H9 (cell line): ENCODE measurements at regions not wholly inside any gene's neighbourhood (a gene's known extent, or its start where the extent isn't known, plus 50 kb on each side); places are given as distances from the start of the nearest gene placed in this dataset.

Source experiments
- DNase-seq: peaks from one replicate; pipeline ENCODE4 v3.0.0-alpha.2; 2017
- H2AFZ ChIP-seq: one replicate; pipeline ENCODE4 v1.6.1; 2013; ENCODE audit warnings: mild to moderate bottlenecking, low read length, control low read depth, moderate library complexity
- H2AK5ac ChIP-seq: 2 replicates; pipeline ENCODE4 v1.6.1; 2013; ENCODE audit warnings: low read length, control low read depth, mixed read lengths; ENCODE audit not compliant: insufficient read length
- H2BK120ac ChIP-seq: one replicate; pipeline ENCODE4 v1.6.1; 2013; ENCODE audit warnings: low read depth, mild to moderate bottlenecking, low read length, control low read depth, inconsistent platforms; ENCODE audit not compliant: poor library complexity, severe bottlenecking
- H2BK12ac ChIP-seq: 2 replicates; pipeline ENCODE4 v1.6.1; 2013; ENCODE audit warnings: low read length, control low read depth, mixed read lengths, low read depth; ENCODE audit not compliant: insufficient read length
- H2BK15ac ChIP-seq: 2 replicates; pipeline ENCODE4 v1.6.1; 2013; ENCODE audit warnings: low read depth, low read length, control low read depth
- H2BK20ac ChIP-seq: one replicate; pipeline ENCODE4 v1.6.1; 2013; ENCODE audit warnings: low read depth, mild to moderate bottlenecking, low read length, control low read depth, inconsistent platforms; ENCODE audit not compliant: poor library complexity, severe bottlenecking
- H2BK5ac ChIP-seq: 2 replicates; pipeline ENCODE4 v1.6.1; 2013; ENCODE audit warnings: low read length, control low read depth, mixed read lengths; ENCODE audit not compliant: insufficient read length
- H3K14ac ChIP-seq: 2 replicates; pipeline ENCODE4 v1.6.1; 2013; ENCODE audit warnings: low read length, control low read depth; ENCODE audit not compliant: insufficient read depth
- H3K18ac ChIP-seq: 2 replicates; pipeline ENCODE4 v1.6.1; 2013; ENCODE audit warnings: low read depth, mild to moderate bottlenecking, mixed read lengths, low read length, control low read depth; ENCODE audit not compliant: insufficient read length
- H3K23ac ChIP-seq: 2 replicates; pipeline ENCODE4 v1.6.1; 2013; ENCODE audit warnings: low read length, control low read depth, mixed read lengths, low read depth; ENCODE audit not compliant: insufficient read length
- H3K23me2 ChIP-seq: 2 replicates; pipeline ENCODE4 v1.6.1; 2013; ENCODE audit warnings: low read depth, mild to moderate bottlenecking, mixed read lengths, low read length, control low read depth; ENCODE audit not compliant: insufficient read length, poor library complexity, severe bottlenecking
- H3K27ac ChIP-seq: 2 replicates; pipeline ENCODE4 v1.5.1; 2013; ENCODE audit warnings: low read length, control low read depth, mixed read lengths, low read depth; ENCODE audit not compliant: insufficient read length
- H3K27me3 ChIP-seq: 2 replicates; pipeline ENCODE4 v1.6.1; 2013; ENCODE audit warnings: low read length, control low read depth, inconsistent platforms; ENCODE audit not compliant: insufficient read depth
- H3K4ac ChIP-seq: 2 replicates; pipeline ENCODE4 v1.6.1; 2013; ENCODE audit warnings: low read depth, mild to moderate bottlenecking, control low read depth, inconsistent platforms, low read length, moderate library complexity
- H3K4me1 ChIP-seq: 2 replicates; pipeline ENCODE4 v1.6.1; 2013; ENCODE audit warnings: low read length, control low read depth, inconsistent platforms; ENCODE audit not compliant: insufficient read depth
- H3K4me2 ChIP-seq: 2 replicates; pipeline ENCODE4 v1.6.1; 2013; ENCODE audit warnings: low read length, control low read depth, mixed read lengths; ENCODE audit not compliant: insufficient read length, insufficient read depth
- H3K56ac ChIP-seq: 2 replicates; pipeline ENCODE4 v1.6.1; 2013; ENCODE audit warnings: low read depth, mild to moderate bottlenecking, mixed read lengths, low read length, control low read depth; ENCODE audit not compliant: insufficient read length
- H3K79me1 ChIP-seq: 2 replicates; pipeline ENCODE4 v1.6.1; 2013; ENCODE audit warnings: low read depth, mild to moderate bottlenecking, moderate library complexity, low read length, control low read depth, inconsistent platforms; ENCODE audit not compliant: insufficient read depth, poor library complexity, severe bottlenecking
- H3K79me2 ChIP-seq: 2 replicates; pipeline ENCODE4 v1.6.1; 2013; ENCODE audit warnings: low read length, control low read depth, inconsistent platforms; ENCODE audit not compliant: insufficient read depth
- H3K9ac ChIP-seq: 2 replicates; pipeline ENCODE4 v1.6.1; 2013; ENCODE audit warnings: low read length, control low read depth, mixed read lengths; ENCODE audit not compliant: insufficient read length; ENCODE audit errors: extremely low read depth
- H3K9me3 ChIP-seq: one replicate; pipeline ENCODE4 v1.6.1; 2013; ENCODE audit warnings: low read depth, low read length, inconsistent platforms; ENCODE audit not compliant: control insufficient read depth
- H3T11ph ChIP-seq: one replicate; pipeline ENCODE4 v1.6.1; 2013; ENCODE audit warnings: mild to moderate bottlenecking, low read length, control low read depth, inconsistent platforms
- H4K20me1 ChIP-seq: one replicate; pipeline ENCODE4 v1.6.1; 2013; ENCODE audit not compliant: control insufficient read depth, insufficient read length, insufficient read depth
- H4K5ac ChIP-seq: 2 replicates; pipeline ENCODE4 v1.6.1; 2013; ENCODE audit warnings: low read depth, mild to moderate bottlenecking, mixed read lengths, low read length, control low read depth; ENCODE audit not compliant: insufficient read length
- H4K8ac ChIP-seq: replicated peaks from 2 replicates; pipeline ENCODE4 v1.6.1; 2013; ENCODE audit warnings: low read length, control low read depth, mixed read lengths, low read depth; ENCODE audit not compliant: insufficient read length
- H4K91ac ChIP-seq: 2 replicates; pipeline ENCODE4 v1.6.1; 2013; ENCODE audit warnings: low read depth, mild to moderate bottlenecking, moderate library complexity, mixed read lengths, low read length, control low read depth; ENCODE audit not compliant: insufficient read length
- H3K27ac Mint-ChIP-seq, 3 experiments: 2 replicates in 2 of 3; 3 replicates in 1 of 3; pipeline ENCODE4 v1.8.0; 2020 to 2021; ENCODE audit warnings: mixed read lengths in 3 of 3, mild to moderate bottlenecking in 1 of 3, moderate library complexity in 1 of 3
- H3K27me3 Mint-ChIP-seq: 2 replicates; pipeline ENCODE4 v1.8.0; 2021; ENCODE audit warnings: low read depth, mild to moderate bottlenecking, moderate library complexity, mixed read lengths
- H3K36me3 Mint-ChIP-seq, 3 experiments: 2 replicates in 2 of 3; 3 replicates in 1 of 3; pipeline ENCODE4 v1.8.0; 2020 to 2021; ENCODE audit warnings: low read depth in 3 of 3, mixed read lengths in 3 of 3; ENCODE audit not compliant: insufficient read depth in 1 of 3
- H3K4me1 Mint-ChIP-seq, 2 experiments: 2 replicates each; pipeline ENCODE4 v1.8.0; 2020; ENCODE audit warnings: mixed read lengths in 2 of 2
- H3K4me3 Mint-ChIP-seq, 2 experiments: 2 replicates in 1 of 2; 3 replicates in 1 of 2; pipeline ENCODE4 v1.8.0; 2020 to 2021; ENCODE audit warnings: mild to moderate bottlenecking in 2 of 2, mixed read lengths in 2 of 2, moderate library complexity in 1 of 2
- H3K9me3 Mint-ChIP-seq, 2 experiments: 2 replicates in 1 of 2; 3 replicates in 1 of 2; pipeline ENCODE4 v1.8.0; 2020; ENCODE audit warnings: mild to moderate bottlenecking in 2 of 2, mixed read lengths in 2 of 2, moderate library complexity in 1 of 2
- WGBS: extraction: QIAGEN DNeasy Blood & Tissue Kit; methylation state at CpG from one replicate; pipeline ENCODE4 v1.1.7; 2013; ENCODE audit warnings: missing lambda C conversion rate, low lambda C conversion rate, mixed read lengths; ENCODE audit not compliant: insufficient read length; ENCODE audit errors: extremely low coverage; 5-methylcytosine and 5-hydroxymethylcytosine counted together
- TF ChIP-seq, protein P1 (sequence below): fragments of 200-600 bp; sonication (generic); conservative IDR thresholded peaks from 3 replicates; pipeline ENCODE4 v1.8.0; 2021; ENCODE audit warnings: antibody characterized with exemption, mild to moderate bottlenecking

- no peak overlapping the region for H3K27ac ChIP-seq
- H3K23ac ChIP-seq, result no peak overlapping the region
- no peak overlapping the region for H3K4me3 Mint-ChIP-seq
- no peak overlapping the region for H3K18ac ChIP-seq
- H3K56ac ChIP-seq, result no peak overlapping the region
- no peak for DNase-seq
- no peaks in the 10 kb centered on the region for H3K79me2 ChIP-seq
- no peaks in the 10 kb centered on the region for H3K79me1 ChIP-seq
- H3K9me3 ChIP-seq, result no peaks in the 10 kb centered on the region
- no peaks in the 10 kb centered on the region for H4K20me1 ChIP-seq
- TF ChIP-seq, protein P1, sequence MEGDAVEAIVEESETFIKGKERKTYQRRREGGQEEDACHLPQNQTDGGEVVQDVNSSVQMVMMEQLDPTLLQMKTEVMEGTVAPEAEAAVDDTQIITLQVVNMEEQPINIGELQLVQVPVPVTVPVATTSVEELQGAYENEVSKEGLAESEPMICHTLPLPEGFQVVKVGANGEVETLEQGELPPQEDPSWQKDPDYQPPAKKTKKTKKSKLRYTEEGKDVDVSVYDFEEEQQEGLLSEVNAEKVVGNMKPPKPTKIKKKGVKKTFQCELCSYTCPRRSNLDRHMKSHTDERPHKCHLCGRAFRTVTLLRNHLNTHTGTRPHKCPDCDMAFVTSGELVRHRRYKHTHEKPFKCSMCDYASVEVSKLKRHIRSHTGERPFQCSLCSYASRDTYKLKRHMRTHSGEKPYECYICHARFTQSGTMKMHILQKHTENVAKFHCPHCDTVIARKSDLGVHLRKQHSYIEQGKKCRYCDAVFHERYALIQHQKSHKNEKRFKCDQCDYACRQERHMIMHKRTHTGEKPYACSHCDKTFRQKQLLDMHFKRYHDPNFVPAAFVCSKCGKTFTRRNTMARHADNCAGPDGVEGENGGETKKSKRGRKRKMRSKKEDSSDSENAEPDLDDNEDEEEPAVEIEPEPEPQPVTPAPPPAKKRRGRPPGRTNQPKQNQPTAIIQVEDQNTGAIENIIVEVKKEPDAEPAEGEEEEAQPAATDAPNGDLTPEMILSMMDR, result peak; percentile 79
- H3K4me1 Mint-ChIP-seq, result no peaks in the 10 kb centered on the region
- no peak overlapping the region for H3K4ac ChIP-seq
- no peak overlapping the region for H4K5ac ChIP-seq
- no peak overlapping the region for H2BK12ac ChIP-seq
- no peak overlapping the region for H2AFZ ChIP-seq
- no peaks in the 10 kb centered on the region for H3K36me3 Mint-ChIP-seq
- no peaks in the 10 kb centered on the region for H3K9me3 Mint-ChIP-seq
- H3K27me3 ChIP-seq, result no peaks in the 10 kb centered on the region
- H3K27ac Mint-ChIP-seq, result no peak overlapping the region
- H2BK20ac ChIP-seq, result no peak overlapping the region
- no peak overlapping the region for H3T11ph ChIP-seq
- no peaks in the 10 kb centered on the region for H3K23me2 ChIP-seq
- no peak overlapping the region for H3K4me2 ChIP-seq
- H3K4me1 ChIP-seq, result no peaks in the 10 kb centered on the region
- no peak overlapping the region for H2BK15ac ChIP-seq
- H2BK120ac ChIP-seq, result no peak overlapping the region
- H2AK5ac ChIP-seq, result no peak overlapping the region
- no peak overlapping the region for H3K14ac ChIP-seq
- WGBS, result no CpG with 5 or more reads among the region's 6 CpGs
- H3K27me3 Mint-ChIP-seq, result no peaks in the 10 kb centered on the region
- H4K91ac ChIP-seq, result no peak overlapping the region
- no peak overlapping the region for H2BK5ac ChIP-seq
- no peak overlapping the region for H3K9ac ChIP-seq
- H4K8ac ChIP-seq, result no peak overlapping the region
These were observed 234.2 kb upstream of the MCTP2 start for GRCh38 chr15:93997071-93997658.
